ENCODE measurements at regions not wholly inside any gene's neighbourhood (a gene's known extent, or its start where the extent isn't known, plus 50 kb on each side); places are given as distances from the start of the nearest gene placed in this dataset.
A peak's percentile ranks its signal among the peaks of the same experiment; 100 is the strongest.

- DNase-seq (ENCODE audit: low read depth, low spot score): no peak
- TF ChIP-seq, protein P1, sequence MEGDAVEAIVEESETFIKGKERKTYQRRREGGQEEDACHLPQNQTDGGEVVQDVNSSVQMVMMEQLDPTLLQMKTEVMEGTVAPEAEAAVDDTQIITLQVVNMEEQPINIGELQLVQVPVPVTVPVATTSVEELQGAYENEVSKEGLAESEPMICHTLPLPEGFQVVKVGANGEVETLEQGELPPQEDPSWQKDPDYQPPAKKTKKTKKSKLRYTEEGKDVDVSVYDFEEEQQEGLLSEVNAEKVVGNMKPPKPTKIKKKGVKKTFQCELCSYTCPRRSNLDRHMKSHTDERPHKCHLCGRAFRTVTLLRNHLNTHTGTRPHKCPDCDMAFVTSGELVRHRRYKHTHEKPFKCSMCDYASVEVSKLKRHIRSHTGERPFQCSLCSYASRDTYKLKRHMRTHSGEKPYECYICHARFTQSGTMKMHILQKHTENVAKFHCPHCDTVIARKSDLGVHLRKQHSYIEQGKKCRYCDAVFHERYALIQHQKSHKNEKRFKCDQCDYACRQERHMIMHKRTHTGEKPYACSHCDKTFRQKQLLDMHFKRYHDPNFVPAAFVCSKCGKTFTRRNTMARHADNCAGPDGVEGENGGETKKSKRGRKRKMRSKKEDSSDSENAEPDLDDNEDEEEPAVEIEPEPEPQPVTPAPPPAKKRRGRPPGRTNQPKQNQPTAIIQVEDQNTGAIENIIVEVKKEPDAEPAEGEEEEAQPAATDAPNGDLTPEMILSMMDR (IDR thresholded peaks at IDR 0.05; ENCODE audit: low read depth, low read length): no peak
- no peak overlapping the region for H3K4me3 ChIP-seq (ENCODE audit: low read depth, low read length)
- in situ Hi-C loops (cut with HindIII; ENCODE audit: low sequenced_read_pairs): no loop called here
These were observed 516.0 kb downstream of the CETN3 start for GRCh38 chr5:89893546-89893945.

GRCh38 chr5:89885670-89886069 lies 523.9 kb downstream of the CETN3 start:
- no peak overlapping the region for H3K4me3 ChIP-seq (ENCODE audit: low read depth, low read length)
- DNase-seq (ENCODE audit: low read depth, low spot score): no peak
- in situ Hi-C loops (cut with HindIII; ENCODE audit: low sequenced_read_pairs): no loop called here
- TF ChIP-seq, protein P1 (IDR thresholded peaks at IDR 0.05; ENCODE audit: low read depth, low read length): no peak

- no peak overlapping the region for H3K4me3 ChIP-seq (ENCODE audit: low read depth, low read length)
- TF ChIP-seq, protein P1 (IDR thresholded peaks at IDR 0.05; ENCODE audit: low read depth, low read length): no peak
- in situ Hi-C loops (cut with HindIII; ENCODE audit: low sequenced_read_pairs): no loop called here
- no peak for DNase-seq (ENCODE audit: low read depth, low spot score)
These were observed 525.6 kb downstream of the CETN3 start for GRCh38 chr5:89883967-89884366.

DNA sequence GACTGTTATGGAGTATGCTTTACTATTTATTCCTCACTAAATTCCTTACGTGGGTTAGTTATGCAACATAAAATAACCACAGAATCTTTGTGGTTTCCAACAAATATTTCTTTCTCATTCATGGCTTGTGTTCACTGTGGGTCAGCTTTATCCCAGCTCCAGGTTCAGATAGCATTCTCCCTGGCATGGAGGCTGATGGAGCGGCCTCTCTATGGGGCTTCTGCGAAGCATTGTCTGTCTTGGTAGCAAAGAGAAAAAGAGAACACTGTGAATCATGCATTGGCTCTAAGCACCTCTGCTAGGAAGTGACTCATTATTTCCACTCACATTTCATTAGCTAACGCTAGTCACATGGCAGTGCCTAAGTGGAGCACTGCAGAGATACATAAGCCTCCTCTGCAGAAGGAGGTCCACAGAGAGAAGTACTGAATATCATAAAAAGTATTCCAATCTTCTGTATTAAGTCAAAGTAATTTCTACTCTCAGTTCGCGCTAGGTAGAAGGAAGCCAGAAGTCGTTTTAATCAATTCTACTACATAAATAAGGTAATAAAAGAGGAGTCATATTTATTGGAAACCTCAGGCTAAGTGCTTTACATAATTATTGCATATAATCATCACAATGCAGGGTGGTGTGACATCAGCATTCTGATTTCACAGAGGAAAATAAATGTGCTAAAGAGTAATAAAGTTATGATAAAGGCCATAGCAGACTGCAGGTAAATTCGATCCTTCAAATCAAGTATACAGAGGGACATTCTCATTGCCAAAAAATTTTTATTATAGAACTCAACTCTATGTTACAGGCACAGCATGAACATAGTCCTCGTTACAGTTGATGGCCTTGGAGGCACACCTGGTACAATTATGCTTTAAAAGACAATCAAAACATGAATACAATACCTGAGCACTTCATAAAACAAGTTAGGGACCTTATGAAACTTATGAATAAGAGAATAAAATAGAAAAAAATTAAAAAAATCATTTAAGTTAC lies 531.1 kb downstream of the CETN3 start:
- peak; percentile 99 for DNase-seq (ENCODE audit: low read depth, low spot score)
- in situ Hi-C loops (cut with HindIII; ENCODE audit: low sequenced_read_pairs): no loop called here
- H3K4me3 ChIP-seq (ENCODE audit: low read depth, low read length): no peak overlapping the region
- TF ChIP-seq, protein P1 (IDR thresholded peaks at IDR 0.05; ENCODE audit: low read depth, low read length): no peak

GRCh38 chr5:89871906-89872305 lies 537.6 kb downstream of the CETN3 start:
- TF ChIP-seq, protein P1 (IDR thresholded peaks at IDR 0.05; ENCODE audit: low read depth, low read length): no peak
- no peak overlapping the region for H3K4me3 ChIP-seq (ENCODE audit: low read depth, low read length)
- DNase-seq (ENCODE audit: low read depth, low spot score): no peak
- in situ Hi-C loops (cut with HindIII; ENCODE audit: low sequenced_read_pairs): no loop called here

- no peak overlapping the region for H3K4me3 ChIP-seq (ENCODE audit: low read depth, low read length)
- DNase-seq (ENCODE audit: low read depth, low spot score): no peak
- TF ChIP-seq, protein P1 (IDR thresholded peaks at IDR 0.05; ENCODE audit: low read depth, low read length): no peak
- in situ Hi-C loops (cut with HindIII; ENCODE audit: low sequenced_read_pairs): no loop called here
These were observed 540.2 kb downstream of the CETN3 start for GRCh38 chr5:89869346-89869745.
